ENCODE measurements at regions not wholly inside any gene's neighbourhood (a gene's known extent, or its start where the extent isn't known, plus 50 kb on each side); places are given as distances from the start of the nearest gene placed in this dataset.

GRCh38 chr6:100161782-100162365 lies 167.9 kb upstream of the MCHR2 start:
- intact Hi-C loops (cut with DNase I) = no loop called here
- no peak for DNase-seq (ENCODE audit: low spot score)

GRCh38 chr6:100160930-100161329 lies 166.9 kb upstream of the MCHR2 start:
- intact Hi-C loops (cut with DNase I) = no loop called here
- no peak for DNase-seq (ENCODE audit: low spot score)

GRCh38 chr6:100155141-100155540 lies 161.1 kb upstream of the MCHR2 start:
- DNase-seq (ENCODE audit: low spot score) = no peak
- intact Hi-C loops (cut with DNase I) = no loop called here

- no peak for DNase-seq (ENCODE audit: low spot score)
- intact Hi-C loops (cut with DNase I) = no loop called here
These were observed 159.7 kb upstream of the MCHR2 start for GRCh38 chr6:100153636-100154275.

- intact Hi-C loops (cut with DNase I) = no loop called here
- DNase-seq (ENCODE audit: low spot score) = no peak
These were observed 158.2 kb upstream of the MCHR2 start for GRCh38 chr6:100152201-100152600.

- no peak for DNase-seq (ENCODE audit: low spot score)
These were observed 151.0 kb upstream of the MCHR2 start for GRCh38 chr6:100144991-100145390.

GRCh38 chr6:100138346-100139022 lies 144.5 kb upstream of the MCHR2 start:
- intact Hi-C loops (cut with DNase I) = no loop called here
- no peak for DNase-seq (ENCODE audit: low spot score)

More at GRCh38 chr6:100144991-100145390, 151.0 kb upstream of the MCHR2 start:
- intact Hi-C loops (cut with DNase I) = no loop called here

GRCh38 chr6:100137759-100138158 lies 143.7 kb upstream of the MCHR2 start:
- intact Hi-C loops (cut with DNase I) = no loop called here
- DNase-seq (ENCODE audit: low spot score) = no peak

GRCh38 chr6:100136590-100136989 lies 142.6 kb upstream of the MCHR2 start:
- intact Hi-C loops (cut with DNase I) = no loop called here
- DNase-seq (ENCODE audit: low spot score) = no peak

GRCh38 chr6:100135977-100136376 lies 142.0 kb upstream of the MCHR2 start:
- intact Hi-C loops (cut with DNase I) = no loop called here
- no peak for DNase-seq (ENCODE audit: low spot score)

GRCh38 chr6:100134703-100135102 lies 140.7 kb upstream of the MCHR2 start:
- intact Hi-C loops (cut with DNase I) = no loop called here
- DNase-seq (ENCODE audit: low spot score) = no peak

GRCh38 chr6:100134297-100134696 lies 140.3 kb upstream of the MCHR2 start:
- intact Hi-C loops (cut with DNase I) = no loop called here

GRCh38 chr6:100132005-100132404 lies 138.0 kb upstream of the MCHR2 start:
- DNase-seq (ENCODE audit: low spot score) = no peak

More at GRCh38 chr6:100134297-100134696, 140.3 kb upstream of the MCHR2 start:
- no peak for DNase-seq (ENCODE audit: low spot score)

GRCh38 chr6:100130630-100131029 lies 136.6 kb upstream of the MCHR2 start:
- no peak for DNase-seq (ENCODE audit: low spot score)
- intact Hi-C loops (cut with DNase I) = no loop called here

More at GRCh38 chr6:100132005-100132404, 138.0 kb upstream of the MCHR2 start:
- intact Hi-C loops (cut with DNase I) = no loop called here

- intact Hi-C loops (cut with DNase I) = no loop called here
- no peak for DNase-seq (ENCODE audit: low spot score)
These were observed 132.9 kb upstream of the MCHR2 start for GRCh38 chr6:100126790-100127484.

GRCh38 chr6:100121854-100122609 lies 128.0 kb upstream of the MCHR2 start:
- no peak for DNase-seq (ENCODE audit: low spot score)
- intact Hi-C loops (cut with DNase I) = no loop called here

GRCh38 chr6:100119261-100119660 lies 125.2 kb upstream of the MCHR2 start:
- intact Hi-C loops (cut with DNase I) = no loop called here
- no peak for DNase-seq (ENCODE audit: low spot score)

- intact Hi-C loops (cut with DNase I) = no loop called here
- no peak for DNase-seq (ENCODE audit: low spot score)
These were observed 124.3 kb upstream of the MCHR2 start for GRCh38 chr6:100118301-100118700.

GRCh38 chr6:100117680-100118079 lies 123.7 kb upstream of the MCHR2 start:
- intact Hi-C loops (cut with DNase I) = no loop called here
- DNase-seq (ENCODE audit: low spot score) = no peak

All from posterior vena cava (tissue), 2 donors.